ENCODE measurements at regions not wholly inside any gene's neighbourhood (a gene's known extent, or its start where the extent isn't known, plus 50 kb on each side); places are given as distances from the start of the nearest gene placed in this dataset.

- Mint-ChIP-seq H3K9me3 (no peaks in the 10 kb centered on the region), H3K4me3 (no peak overlapping the region), H3K36me3 (ENCODE audit: low read depth) (no peaks in the 10 kb centered on the region), H3K27ac (no peak overlapping the region), H3K4me1 (peaks cover 11% of the 10 kb centered on the region), H3K27me3 (ENCODE audit: insufficient read depth) (peaks cover 99% of the 10 kb centered on the region)
- H3K4me1 ChIP-seq (ENCODE audit: control insufficient read depth, insufficient read depth, low read length) = no peaks in the 10 kb centered on the region
- H3K4me3 ChIP-seq (ENCODE audit: low read length) = no peak overlapping the region
- no peak for TF ChIP-seq CTCF (conservative IDR thresholded peaks at IDR 0.05)
- H3K9ac ChIP-seq (ENCODE audit: extremely low read depth, low read length, poor library complexity, severe bottlenecking) = no peak overlapping the region
- DNase-seq = no peak
- H3K9me3 ChIP-seq (ENCODE audit: control insufficient read depth, low read length) = no peaks in the 10 kb centered on the region
- H3K27me3 ChIP-seq (ENCODE audit: control insufficient read depth, insufficient read depth, low read length, poor library complexity, severe bottlenecking) = peaks cover 99% of the 10 kb centered on the region
- 13% methylated on average over 7 to 11 of the region's 11 CpGs for WGBS, 2 experiments (ENCODE audit: insufficient coverage in 1 of 2, insufficient read length in 1 of 2)
- no peaks in the 10 kb centered on the region for H3K36me3 ChIP-seq (ENCODE audit: control insufficient read depth, insufficient read depth, low read length)
- H3K27ac ChIP-seq (ENCODE audit: low read depth, low read length) = no peak overlapping the region
These were observed 78.3 kb upstream of the POLG start for GRCh38 chr15:89412905-89413411.

GRCh38 chr15:89410039-89410435, 75.4 kb upstream of the POLG start:
- H3K9ac ChIP-seq (ENCODE audit: extremely low read depth, low read length, poor library complexity, severe bottlenecking) = no peak overlapping the region
- H3K4me1 Mint-ChIP-seq = peaks cover 18% of the 10 kb centered on the region
- H3K4me3 Mint-ChIP-seq = no peak overlapping the region
- TF ChIP-seq CTCF (conservative IDR thresholded peaks at IDR 0.05) = no peak
- H3K4me1 ChIP-seq (ENCODE audit: control insufficient read depth, insufficient read depth, low read length) = peaks cover 3% of the 10 kb centered on the region
- no peak overlapping the region for H3K4me3 ChIP-seq (ENCODE audit: low read length)
- peaks cover 5% of the 10 kb centered on the region for H3K9me3 ChIP-seq (ENCODE audit: control insufficient read depth, low read length)
- no peak for DNase-seq
- no peaks in the 10 kb centered on the region for H3K36me3 Mint-ChIP-seq (ENCODE audit: low read depth)
- 12 to 20% methylated on average over 10 to 19 of the region's 19 CpGs for WGBS, 2 experiments (ENCODE audit: insufficient coverage in 1 of 2, insufficient read length in 1 of 2)
- no peaks in the 10 kb centered on the region for H3K9me3 Mint-ChIP-seq
- no peak overlapping the region for H3K27ac ChIP-seq (ENCODE audit: low read depth, low read length)
- no peak overlapping the region for H3K27ac Mint-ChIP-seq
- H3K27me3 ChIP-seq (ENCODE audit: control insufficient read depth, insufficient read depth, low read length, poor library complexity, severe bottlenecking) = peaks cover 100% of the 10 kb centered on the region
- no peaks in the 10 kb centered on the region for H3K36me3 ChIP-seq (ENCODE audit: control insufficient read depth, insufficient read depth, low read length)
- H3K27me3 Mint-ChIP-seq (ENCODE audit: insufficient read depth) = peaks cover 99% of the 10 kb centered on the region

GRCh38 chr15:89409184-89410038, 74.8 kb upstream of the POLG start:
- Histone ChIP-seq H3K36me3 (ENCODE audit: control insufficient read depth, insufficient read depth, low read length) (no peaks in the 10 kb centered on the region), H3K27ac (ENCODE audit: low read depth, low read length) (no peak overlapping the region), H3K4me3 (ENCODE audit: low read length) (no peak overlapping the region), H3K27me3 (ENCODE audit: control insufficient read depth, insufficient read depth, low read length, poor library complexity, severe bottlenecking) (peaks cover 100% of the 10 kb centered on the region), H3K4me1 (ENCODE audit: control insufficient read depth, insufficient read depth, low read length) (peaks cover 3% of the 10 kb centered on the region), H3K9me3 (ENCODE audit: control insufficient read depth, low read length) (peaks cover 5% of the 10 kb centered on the region), H3K9ac (ENCODE audit: extremely low read depth, low read length, poor library complexity, severe bottlenecking) (no peak overlapping the region)
- Mint-ChIP-seq H3K27ac (no peak overlapping the region), H3K4me3 (peak overlapping the region; percentile 46), H3K27me3 (ENCODE audit: insufficient read depth) (peaks cover 99% of the 10 kb centered on the region), H3K36me3 (ENCODE audit: low read depth) (no peaks in the 10 kb centered on the region), H3K9me3 (no peaks in the 10 kb centered on the region), H3K4me1 (peaks cover 18% of the 10 kb centered on the region)
- TF ChIP-seq CTCF (conservative IDR thresholded peaks at IDR 0.05) = no peak
- 7 to 11% methylated on average over 27 to 56 of the region's 56 CpGs for WGBS, 2 experiments (ENCODE audit: insufficient coverage in 1 of 2, insufficient read length in 1 of 2)
- DNase-seq = peak; percentile 68
